ENCODE measurements at regions not wholly inside any gene's neighbourhood (a gene's known extent, or its start where the extent isn't known, plus 50 kb on each side); places are given as distances from the start of the nearest gene placed in this dataset.

- H3K9ac ChIP-seq (ENCODE audit: control insufficient read depth, extremely low read depth, insufficient read depth, low read length): no peak overlapping the region
- H3K79me2 ChIP-seq (ENCODE audit: control insufficient read depth, insufficient read depth, low read length): no peaks in the 10 kb centered on the region
- no peaks in the 10 kb centered on the region for H3K9me1 ChIP-seq (ENCODE audit: control insufficient read depth, extremely low read depth, insufficient read depth, low read length)
- peaks cover 19% of the 10 kb centered on the region for H3K4me1 ChIP-seq (ENCODE audit: control insufficient read depth, extremely low read depth, insufficient read depth, low read length)
- H3K27ac ChIP-seq (ENCODE audit: control insufficient read depth, insufficient read depth, low read length): no peak overlapping the region
- dilution Hi-C loops (cut with MboI; ENCODE audit: extremely low pct_ligation_motif_present, low sequenced_read_pairs): no loop called here
- H3K9me3 ChIP-seq (ENCODE audit: control insufficient read depth, low read depth, low read length): no peaks in the 10 kb centered on the region
- no peak overlapping the region for H2AFZ ChIP-seq (ENCODE audit: control insufficient read depth, low read length)
- no peaks in the 10 kb centered on the region for H3K27me3 ChIP-seq (ENCODE audit: control insufficient read depth, extremely low read depth, insufficient read depth, low read length)
- H3K4me3 ChIP-seq (ENCODE audit: control insufficient read depth in 2 of 3, extremely low read depth in 1 of 3, insufficient read depth in 2 of 3, low read depth in 1 of 3, low read length in 3 of 3): no peak overlapping the region
- TF ChIP-seq CTCF (optimal IDR thresholded peaks at IDR 0.05 in 1 of 3, IDR thresholded peaks at IDR 0.05 in 1 of 3, conservative IDR thresholded peaks at IDR 0.05 in 1 of 3; ENCODE audit: extremely low read depth in 1 of 3, insufficient read depth in 2 of 3, low read length in 3 of 3) (no peak), EZH2 (IDR thresholded peaks at IDR 0.05; ENCODE audit: low read length) (no peak)
- DNase-seq (ENCODE audit: low read depth, low spot score) (no peak), FAIRE-seq (no peak)
- H4K20me1 ChIP-seq (ENCODE audit: control insufficient read depth, extremely low read depth, insufficient read depth, low read length): no peaks in the 10 kb centered on the region
- H3K36me3 ChIP-seq (ENCODE audit: control insufficient read depth in 2 of 2, extremely low read depth in 1 of 2, insufficient read depth in 2 of 2, low read length in 2 of 2): no peaks in the 10 kb centered on the region
- no peak overlapping the region for H3K4me2 ChIP-seq (ENCODE audit: control insufficient read depth, extremely low read depth, insufficient read depth, low read depth, low read length)
Observed at GRCh38 chr3:18112674-18113375, 312.3 kb downstream of the SATB1 start.

GRCh38 chr3:18111796-18112232 lies 313.3 kb downstream of the SATB1 start:
- FAIRE-seq (no peak), DNase-seq (ENCODE audit: low read depth, low spot score) (no peak)
- Histone ChIP-seq H3K9me3 (ENCODE audit: control insufficient read depth, low read depth, low read length) (no peaks in the 10 kb centered on the region), H4K20me1 (ENCODE audit: control insufficient read depth, extremely low read depth, insufficient read depth, low read length) (no peaks in the 10 kb centered on the region), H2AFZ (ENCODE audit: control insufficient read depth, low read length) (no peak overlapping the region), H3K36me3 (ENCODE audit: control insufficient read depth in 2 of 2, extremely low read depth in 1 of 2, insufficient read depth in 2 of 2, low read length in 2 of 2) (no peaks in the 10 kb centered on the region), H3K9ac (ENCODE audit: control insufficient read depth, extremely low read depth, insufficient read depth, low read length) (no peak overlapping the region), H3K4me3 (ENCODE audit: control insufficient read depth in 2 of 3, extremely low read depth in 1 of 3, insufficient read depth in 2 of 3, low read depth in 1 of 3, low read length in 3 of 3) (no peak overlapping the region), H3K4me1 (ENCODE audit: control insufficient read depth, extremely low read depth, insufficient read depth, low read length) (peaks cover 19% of the 10 kb centered on the region), H3K27me3 (ENCODE audit: control insufficient read depth, extremely low read depth, insufficient read depth, low read length) (no peaks in the 10 kb centered on the region), H3K27ac (ENCODE audit: control insufficient read depth, insufficient read depth, low read length) (no peak overlapping the region), H3K4me2 (ENCODE audit: control insufficient read depth, extremely low read depth, insufficient read depth, low read depth, low read length) (no peak overlapping the region), H3K9me1 (ENCODE audit: control insufficient read depth, extremely low read depth, insufficient read depth, low read length) (no peaks in the 10 kb centered on the region), H3K79me2 (ENCODE audit: control insufficient read depth, insufficient read depth, low read length) (no peaks in the 10 kb centered on the region)
- dilution Hi-C loops (cut with MboI; ENCODE audit: extremely low pct_ligation_motif_present, low sequenced_read_pairs): no loop called here
- TF ChIP-seq CTCF (optimal IDR thresholded peaks at IDR 0.05 in 1 of 3, IDR thresholded peaks at IDR 0.05 in 1 of 3, conservative IDR thresholded peaks at IDR 0.05 in 1 of 3; ENCODE audit: extremely low read depth in 1 of 3, insufficient read depth in 2 of 3, low read length in 3 of 3) (no peak), EZH2 (IDR thresholded peaks at IDR 0.05; ENCODE audit: low read length) (no peak)
